Neural progenitor cell (in vitro differentiated cells): ENCODE measurements at regions not wholly inside any gene's neighbourhood (a gene's known extent, or its start where the extent isn't known, plus 50 kb on each side); places are given as distances from the start of the nearest gene placed in this dataset.

Experiments used
- DNase-seq: peaks from one replicate; pipeline ENCODE4 v3.0.0-alpha.2; 2016; ENCODE audit warnings: low spot score
- H2AFZ ChIP-seq: fragments of 200-600 bp; sonication (generic); replicated peaks from 2 replicates; pipeline ENCODE4 v1.6.1; 2016; ENCODE audit warnings: antibody characterized with exemption
- H3F3A ChIP-seq: fragments of 200-600 bp; sonication (generic); 2 replicates; pipeline ENCODE4 v1.6.1; 2016; ENCODE audit warnings: antibody characterized with exemption, low read depth
- H3K27ac ChIP-seq: fragments of 200-600 bp; sonication (generic); 2 replicates; pipeline ENCODE4 v1.5.1; 2016; ENCODE audit warnings: mild to moderate bottlenecking
- H3K27me3 ChIP-seq: fragments of 200-600 bp; sonication (generic); 2 replicates; pipeline ENCODE4 v1.6.1; 2016; ENCODE audit warnings: mild to moderate bottlenecking, moderate library complexity
- H3K36me3 ChIP-seq: fragments of 200-600 bp; sonication (generic); 2 replicates; pipeline ENCODE4 v1.5.1; 2016
- H3K4me1 ChIP-seq: fragments of 200-600 bp; sonication (generic); 2 replicates; pipeline ENCODE4 v1.6.1; 2016; ENCODE audit warnings: mixed run types
- H3K4me2 ChIP-seq: fragments of 200-600 bp; sonication (generic); 2 replicates; pipeline ENCODE4 v1.6.1; 2016
- H3K4me3 ChIP-seq: fragments of 200-600 bp; sonication (generic); 2 replicates; pipeline ENCODE4 v1.5.1; 2016
- H3K79me2 ChIP-seq: fragments of 200-600 bp; sonication (generic); 2 replicates; pipeline ENCODE4 v1.6.1; 2016; ENCODE audit warnings: low read depth
- H3K9ac ChIP-seq: fragments of 200-600 bp; sonication (generic); 2 replicates; pipeline ENCODE4 v1.6.1; 2016
- H3K9me3 ChIP-seq: fragments of 200-600 bp; sonication (generic); 2 replicates; pipeline ENCODE4 v1.5.1; 2016; ENCODE audit warnings: low read depth
- H4K20me1 ChIP-seq: fragments of 200-600 bp; sonication (generic); 2 replicates; pipeline ENCODE4 v1.6.1; 2016; ENCODE audit warnings: low read depth
- H3K27ac Mint-ChIP-seq: 3 replicates; pipeline ENCODE4 v1.8.0; 2021; ENCODE audit warnings: mixed read lengths
- H3K27me3 Mint-ChIP-seq: 2 replicates; pipeline ENCODE4 v1.8.0; 2022; ENCODE audit warnings: low read depth, mild to moderate bottlenecking, inconsistent platforms, moderate library complexity, mixed read lengths; ENCODE audit not compliant: insufficient read depth
- H3K36me3 Mint-ChIP-seq: 3 replicates; pipeline ENCODE4 v1.8.0; 2021; ENCODE audit warnings: mixed read lengths
- H3K4me1 Mint-ChIP-seq: 3 replicates; pipeline ENCODE4 v1.8.0; 2021; ENCODE audit warnings: mixed read lengths
- H3K4me3 Mint-ChIP-seq: 3 replicates; pipeline ENCODE4 v1.8.0; 2021; ENCODE audit warnings: mild to moderate bottlenecking, moderate library complexity, mixed read lengths
- H3K9me3 Mint-ChIP-seq: 3 replicates; pipeline ENCODE4 v1.8.0; 2020; ENCODE audit warnings: mixed read lengths
- EZH2 ChIP-seq: fragments of 200-600 bp; sonication (generic); IDR thresholded peaks from 2 replicates; pipeline ENCODE4 v1.6.1; 2017; ENCODE audit warnings: antibody characterized with exemption, mild to moderate bottlenecking, moderate library complexity
- EZH2phosphoT487 ChIP-seq: fragments of 200-600 bp; sonication (generic); IDR thresholded peaks from 2 replicates; pipeline ENCODE4 v1.6.1; 2017; ENCODE audit warnings: antibody characterized with exemption
- TF ChIP-seq, protein P1 (sequence below): fragments of 200-600 bp; sonication (generic); IDR thresholded peaks from 2 replicates; pipeline ENCODE4 v1.5.1; 2017; ENCODE audit warnings: antibody characterized with exemption, mild to moderate bottlenecking

DNA sequence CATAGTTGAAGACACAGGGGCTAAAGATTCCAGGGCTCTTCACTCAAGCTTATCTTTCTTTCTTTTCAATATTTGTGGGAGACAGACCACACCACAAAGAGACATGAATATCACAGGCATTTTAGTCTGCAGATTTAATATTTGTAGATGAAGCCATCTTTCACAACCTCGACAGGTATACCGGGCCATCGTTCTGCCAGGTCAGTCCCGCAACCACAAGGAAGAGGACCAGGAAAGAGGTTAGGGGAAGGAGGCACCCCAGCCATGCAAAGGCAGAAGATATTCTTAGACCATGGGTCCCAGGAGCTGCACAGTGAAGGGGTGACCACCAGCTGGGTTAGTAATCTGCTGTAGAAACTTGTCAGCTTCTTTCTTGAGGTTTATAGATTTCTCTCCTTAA is 66.8 kb upstream of the UCN3 start:
- Mint-ChIP-seq H3K4me3 (no peak overlapping the region), H3K4me1 (peaks cover 10% of the 10 kb centered on the region), H3K27ac (no peak overlapping the region), H3K27me3 (no peaks in the 10 kb centered on the region), H3K9me3 (peaks cover under 1% of the 10 kb centered on the region), H3K36me3 (no peaks in the 10 kb centered on the region)
- Histone ChIP-seq H3K79me2 (no peaks in the 10 kb centered on the region), H3K9ac (no peak overlapping the region), H3K4me1 (peaks cover 5% of the 10 kb centered on the region), H3K27me3 (no peaks in the 10 kb centered on the region), H3K4me3 (no peak overlapping the region), H2AFZ (no peak overlapping the region), H3K36me3 (no peaks in the 10 kb centered on the region), H3K9me3 (no peaks in the 10 kb centered on the region), H3K27ac (no peak overlapping the region), H4K20me1 (no peaks in the 10 kb centered on the region), H3F3A (no peaks in the 10 kb centered on the region), H3K4me2 (no peak overlapping the region)
- DNase-seq, result no peak
- TF ChIP-seq EZH2, result no peak
- TF ChIP-seq, protein P1, sequence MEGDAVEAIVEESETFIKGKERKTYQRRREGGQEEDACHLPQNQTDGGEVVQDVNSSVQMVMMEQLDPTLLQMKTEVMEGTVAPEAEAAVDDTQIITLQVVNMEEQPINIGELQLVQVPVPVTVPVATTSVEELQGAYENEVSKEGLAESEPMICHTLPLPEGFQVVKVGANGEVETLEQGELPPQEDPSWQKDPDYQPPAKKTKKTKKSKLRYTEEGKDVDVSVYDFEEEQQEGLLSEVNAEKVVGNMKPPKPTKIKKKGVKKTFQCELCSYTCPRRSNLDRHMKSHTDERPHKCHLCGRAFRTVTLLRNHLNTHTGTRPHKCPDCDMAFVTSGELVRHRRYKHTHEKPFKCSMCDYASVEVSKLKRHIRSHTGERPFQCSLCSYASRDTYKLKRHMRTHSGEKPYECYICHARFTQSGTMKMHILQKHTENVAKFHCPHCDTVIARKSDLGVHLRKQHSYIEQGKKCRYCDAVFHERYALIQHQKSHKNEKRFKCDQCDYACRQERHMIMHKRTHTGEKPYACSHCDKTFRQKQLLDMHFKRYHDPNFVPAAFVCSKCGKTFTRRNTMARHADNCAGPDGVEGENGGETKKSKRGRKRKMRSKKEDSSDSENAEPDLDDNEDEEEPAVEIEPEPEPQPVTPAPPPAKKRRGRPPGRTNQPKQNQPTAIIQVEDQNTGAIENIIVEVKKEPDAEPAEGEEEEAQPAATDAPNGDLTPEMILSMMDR, result no peak
- TF ChIP-seq EZH2phosphoT487, result no peak

- no peaks in the 10 kb centered on the region for H3K36me3 Mint-ChIP-seq
- DNase-seq, result no peak
- Histone ChIP-seq H3K4me2 (no peak overlapping the region), H3K9ac (no peak overlapping the region), H3K27me3 (no peaks in the 10 kb centered on the region), H3K4me3 (no peak overlapping the region), H3K79me2 (no peaks in the 10 kb centered on the region), H3F3A (no peaks in the 10 kb centered on the region), H3K4me1 (no peaks in the 10 kb centered on the region), H4K20me1 (no peaks in the 10 kb centered on the region), H2AFZ (no peak overlapping the region), H3K27ac (no peak overlapping the region), H3K36me3 (no peaks in the 10 kb centered on the region), H3K9me3 (no peaks in the 10 kb centered on the region)
- no peak overlapping the region for H3K4me3 Mint-ChIP-seq
- H3K4me1 Mint-ChIP-seq, result no peaks in the 10 kb centered on the region
- H3K9me3 Mint-ChIP-seq, result peaks cover 6% of the 10 kb centered on the region
- TF ChIP-seq EZH2phosphoT487 (no peak), EZH2 (no peak)
- TF ChIP-seq, protein P1, result no peak
- H3K27ac Mint-ChIP-seq, result no peak overlapping the region
- peaks cover 2% of the 10 kb centered on the region for H3K27me3 Mint-ChIP-seq
Measured at GRCh38 chr10:5299950-5300349, 64.8 kb upstream of the UCN3 start.

DNA sequence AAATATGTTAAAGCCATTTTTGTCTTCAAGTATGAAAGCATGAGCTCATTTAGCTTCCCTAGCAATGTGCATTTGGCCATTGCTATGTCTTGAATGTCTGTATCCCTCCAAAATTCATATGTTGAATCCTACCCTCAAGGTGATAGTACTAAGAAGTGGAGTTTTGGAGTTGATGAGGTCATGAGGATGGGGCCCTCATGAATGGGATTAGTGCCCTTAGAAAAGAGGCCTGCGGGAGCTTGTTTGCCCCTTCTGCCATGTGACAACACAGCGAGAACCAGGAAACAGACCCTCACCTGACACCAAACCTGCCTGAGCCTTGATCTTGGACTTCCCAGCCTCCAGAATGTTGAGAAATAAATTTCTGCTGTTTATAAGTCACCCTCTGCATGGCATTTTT is 61.3 kb upstream of the UCN3 start:
- H4K20me1 ChIP-seq, result no peaks in the 10 kb centered on the region
- H3K27me3 ChIP-seq, result no peaks in the 10 kb centered on the region
- H3K9ac ChIP-seq, result no peak overlapping the region
- DNase-seq, result no peak
- no peaks in the 10 kb centered on the region for H3K9me3 ChIP-seq
- Mint-ChIP-seq H3K4me1 (no peaks in the 10 kb centered on the region), H3K36me3 (no peaks in the 10 kb centered on the region), H3K27ac (no peak overlapping the region), H3K4me3 (no peak overlapping the region), H3K9me3 (peaks cover 6% of the 10 kb centered on the region), H3K27me3 (peaks cover 4% of the 10 kb centered on the region)
- H3K79me2 ChIP-seq, result no peaks in the 10 kb centered on the region
- H3F3A ChIP-seq, result no peaks in the 10 kb centered on the region
- TF ChIP-seq EZH2, result no peak
- TF ChIP-seq, protein P1, result no peak
- no peak for TF ChIP-seq EZH2phosphoT487
- no peak overlapping the region for H3K4me2 ChIP-seq
- H3K4me3 ChIP-seq, result no peak overlapping the region
- H3K27ac ChIP-seq, result no peak overlapping the region
- no peak overlapping the region for H2AFZ ChIP-seq
- H3K36me3 ChIP-seq, result no peaks in the 10 kb centered on the region
- H3K4me1 ChIP-seq, result no peaks in the 10 kb centered on the region
